Choroid plexus epithelial cell (primary cell): ENCODE measurements at regions not wholly inside any gene's neighbourhood (a gene's known extent, or its start where the extent isn't known, plus 50 kb on each side); places are given as distances from the start of the nearest gene placed in this dataset.
A peak's percentile ranks its signal among the peaks of the same experiment; 100 is the strongest.

Experiments used
- DNase-seq: peaks from one replicate; pipeline ENCODE4 v3.0.0-alpha.2; 2010; ENCODE audit warnings: low read depth
- H3K4me3 ChIP-seq: 2 replicates; pipeline ENCODE4 v1.5.1; 2011; ENCODE audit warnings: low read depth, mild to moderate bottlenecking, control low read depth, low read length, moderate library complexity
- CTCF ChIP-seq: conservative IDR thresholded peaks from 2 replicates; pipeline ENCODE4 v1.5.1; 2011; ENCODE audit warnings: low read depth, mild to moderate bottlenecking, control low read depth, inconsistent platforms, low read length, moderate library complexity

GRCh38 chr4:33062155-33062806, 2342.1 kb downstream of the PCDH7 start:
- no peak for DNase-seq
- TF ChIP-seq CTCF: no peak

GRCh38 chr4:33063241-33063640, 2343.1 kb downstream of the PCDH7 start:
- peak; percentile 73 for DNase-seq
- H3K4me3 ChIP-seq: no peak overlapping the region
- TF ChIP-seq CTCF: no peak

More at GRCh38 chr4:33062155-33062806, 2342.1 kb downstream of the PCDH7 start:
- H3K4me3 ChIP-seq: no peak overlapping the region

DNA sequence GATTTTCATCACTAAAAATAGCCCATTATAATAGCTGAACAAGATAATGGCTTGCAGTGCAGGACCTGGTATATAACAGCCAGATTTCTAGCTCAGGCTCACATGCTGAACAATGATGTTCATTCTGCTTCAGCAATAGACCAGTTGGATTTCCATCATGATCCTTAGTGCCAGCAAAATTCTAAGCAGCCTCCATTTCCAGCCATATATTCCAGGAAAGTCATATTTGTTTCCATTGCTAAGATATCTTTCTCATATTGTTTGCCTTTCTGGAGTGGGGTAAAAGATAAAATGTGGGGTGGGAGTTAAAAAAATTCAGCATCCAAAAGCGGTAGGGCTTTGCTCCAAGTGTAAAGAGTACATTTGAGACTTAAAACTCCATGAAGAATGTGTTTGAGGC, 2344.1 kb downstream of the PCDH7 start:
- TF ChIP-seq CTCF: no peak
- H3K4me3 ChIP-seq: no peak overlapping the region
- DNase-seq: no peak

- no peak for TF ChIP-seq CTCF
- H3K4me3 ChIP-seq: no peak overlapping the region
- no peak for DNase-seq
Measured at GRCh38 chr4:33065749-33066148, 2345.6 kb downstream of the PCDH7 start.

DNA sequence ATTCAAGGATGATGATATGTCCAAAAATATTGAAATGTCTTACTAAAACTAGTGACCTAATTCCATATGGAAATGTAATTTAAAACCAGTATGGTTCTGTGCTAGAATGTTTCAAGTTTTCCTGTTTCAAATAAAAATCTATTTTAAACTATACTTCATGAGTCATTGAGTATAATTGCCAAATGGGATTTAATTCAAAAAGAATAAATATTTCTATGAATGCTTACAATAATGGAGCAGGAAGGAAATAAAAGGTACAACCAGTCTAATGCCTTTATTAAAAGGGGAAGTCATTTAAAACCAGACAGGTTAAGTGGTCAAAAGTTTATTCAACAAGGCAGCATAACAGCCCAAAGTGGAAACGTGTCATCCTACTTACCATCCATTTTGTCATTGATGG, 2347.1 kb downstream of the PCDH7 start:
- TF ChIP-seq CTCF: no peak
- no peak for DNase-seq
- H3K4me3 ChIP-seq: no peak overlapping the region

DNA sequence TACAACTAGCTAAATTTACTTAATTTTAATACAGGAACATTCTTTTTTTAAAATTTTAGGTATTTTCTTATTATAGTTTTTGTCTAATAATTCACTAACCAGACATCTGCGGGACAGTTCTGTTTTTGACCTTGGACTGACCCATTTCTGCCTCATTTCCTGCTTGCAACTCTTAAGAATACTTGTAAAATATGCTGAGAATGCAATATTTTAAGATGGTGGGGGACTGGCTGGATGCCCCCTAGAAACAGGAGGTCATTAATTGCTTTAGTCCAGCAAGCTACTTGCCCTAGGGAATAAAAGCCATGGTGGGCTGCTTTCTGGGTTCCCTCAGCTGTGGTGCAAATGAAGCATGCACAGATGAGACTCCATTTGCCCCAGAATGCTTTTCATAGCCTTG, 2348.4 kb downstream of the PCDH7 start:
- H3K4me3 ChIP-seq: no peak overlapping the region
- DNase-seq: peak; percentile 13
- TF ChIP-seq CTCF: no peak

- no peak overlapping the region for H3K4me3 ChIP-seq
- no peak for TF ChIP-seq CTCF
- no peak for DNase-seq
Measured at GRCh38 chr4:33071535-33071934, 2351.4 kb downstream of the PCDH7 start.
